ENCODE measurements at regions not wholly inside any gene's neighbourhood (a gene's known extent, or its start where the extent isn't known, plus 50 kb on each side); places are given as distances from the start of the nearest gene placed in this dataset.

DNA sequence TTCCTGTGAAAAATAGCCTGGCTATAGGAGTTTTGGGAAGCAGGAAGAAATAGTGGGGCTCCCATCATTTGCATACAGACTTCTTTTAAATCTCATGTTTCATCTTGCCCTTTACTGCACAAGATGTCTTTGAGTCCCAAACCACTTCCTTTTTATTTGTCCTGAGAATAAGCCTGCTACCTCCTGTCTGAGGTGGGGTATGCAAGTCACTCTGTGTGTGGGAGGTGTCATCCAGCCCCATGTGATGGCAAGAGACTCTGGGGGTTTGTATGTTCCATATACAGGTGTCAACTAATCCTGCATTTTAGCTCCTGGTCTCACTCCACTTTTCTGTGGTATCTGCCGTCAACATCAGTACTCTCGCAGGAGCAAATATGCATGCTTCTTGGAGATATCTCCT is 102.0 kb downstream of the OTOL1 start:
- TF ChIP-seq, protein P1, sequence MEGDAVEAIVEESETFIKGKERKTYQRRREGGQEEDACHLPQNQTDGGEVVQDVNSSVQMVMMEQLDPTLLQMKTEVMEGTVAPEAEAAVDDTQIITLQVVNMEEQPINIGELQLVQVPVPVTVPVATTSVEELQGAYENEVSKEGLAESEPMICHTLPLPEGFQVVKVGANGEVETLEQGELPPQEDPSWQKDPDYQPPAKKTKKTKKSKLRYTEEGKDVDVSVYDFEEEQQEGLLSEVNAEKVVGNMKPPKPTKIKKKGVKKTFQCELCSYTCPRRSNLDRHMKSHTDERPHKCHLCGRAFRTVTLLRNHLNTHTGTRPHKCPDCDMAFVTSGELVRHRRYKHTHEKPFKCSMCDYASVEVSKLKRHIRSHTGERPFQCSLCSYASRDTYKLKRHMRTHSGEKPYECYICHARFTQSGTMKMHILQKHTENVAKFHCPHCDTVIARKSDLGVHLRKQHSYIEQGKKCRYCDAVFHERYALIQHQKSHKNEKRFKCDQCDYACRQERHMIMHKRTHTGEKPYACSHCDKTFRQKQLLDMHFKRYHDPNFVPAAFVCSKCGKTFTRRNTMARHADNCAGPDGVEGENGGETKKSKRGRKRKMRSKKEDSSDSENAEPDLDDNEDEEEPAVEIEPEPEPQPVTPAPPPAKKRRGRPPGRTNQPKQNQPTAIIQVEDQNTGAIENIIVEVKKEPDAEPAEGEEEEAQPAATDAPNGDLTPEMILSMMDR (IDR thresholded peaks at IDR 0.05; ENCODE audit: low read depth, low read length): no peak
- H3K4me3 ChIP-seq (ENCODE audit: low read depth, low read length): no peak overlapping the region
- no peak for DNase-seq (ENCODE audit: low read depth, low spot score)
- in situ Hi-C loops (cut with HindIII; ENCODE audit: low sequenced_read_pairs): no loop called here

DNA sequence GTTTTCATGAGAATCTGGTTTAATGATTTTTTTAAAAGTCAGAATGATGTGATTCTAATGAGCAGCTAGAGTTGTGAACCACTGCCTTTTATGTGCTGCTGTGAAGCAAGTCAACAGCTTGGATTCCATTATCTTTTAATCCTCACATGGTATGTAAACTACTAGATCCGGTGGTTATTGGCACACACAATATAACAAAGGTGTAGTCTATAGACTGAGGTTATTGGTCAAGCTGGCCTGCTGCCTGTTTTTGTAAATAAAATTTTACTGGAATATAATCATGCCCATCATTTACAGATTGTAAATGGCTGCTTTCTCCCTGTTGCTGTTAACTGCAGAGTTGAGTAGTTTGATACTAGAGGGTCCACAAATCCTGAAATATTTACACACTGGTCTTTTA is 103.1 kb downstream of the OTOL1 start:
- TF ChIP-seq, protein P1 (IDR thresholded peaks at IDR 0.05; ENCODE audit: low read depth, low read length): no peak
- in situ Hi-C loops (cut with HindIII; ENCODE audit: low sequenced_read_pairs): no loop called here
- no peak overlapping the region for H3K4me3 ChIP-seq (ENCODE audit: low read depth, low read length)
- no peak for DNase-seq (ENCODE audit: low read depth, low spot score)

DNA sequence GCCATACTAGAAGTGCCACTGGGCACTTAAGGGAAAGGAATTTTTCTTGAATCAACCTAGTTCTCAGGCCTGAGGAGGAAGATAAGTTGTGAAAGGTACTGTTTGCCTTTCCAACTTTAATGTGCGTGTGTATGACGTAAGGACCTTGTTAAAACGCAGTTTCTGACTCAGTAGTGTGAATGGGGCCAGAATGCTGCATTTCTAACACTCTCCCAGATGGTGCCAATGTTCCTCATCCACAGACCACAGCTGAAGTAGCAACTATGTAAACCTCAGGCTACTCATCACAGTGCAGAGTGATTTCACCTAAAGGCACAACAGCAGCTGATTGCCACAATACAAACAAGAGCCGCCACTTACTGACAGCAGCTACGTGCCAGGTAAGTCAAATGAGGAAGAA is 103.6 kb downstream of the OTOL1 start:
- peak; percentile 3 for DNase-seq (ENCODE audit: low read depth, low spot score)
- no peak overlapping the region for H3K4me3 ChIP-seq (ENCODE audit: low read depth, low read length)
- TF ChIP-seq, protein P1 (IDR thresholded peaks at IDR 0.05; ENCODE audit: low read depth, low read length): no peak
- in situ Hi-C loops (cut with HindIII; ENCODE audit: low sequenced_read_pairs): no loop called here

DNA sequence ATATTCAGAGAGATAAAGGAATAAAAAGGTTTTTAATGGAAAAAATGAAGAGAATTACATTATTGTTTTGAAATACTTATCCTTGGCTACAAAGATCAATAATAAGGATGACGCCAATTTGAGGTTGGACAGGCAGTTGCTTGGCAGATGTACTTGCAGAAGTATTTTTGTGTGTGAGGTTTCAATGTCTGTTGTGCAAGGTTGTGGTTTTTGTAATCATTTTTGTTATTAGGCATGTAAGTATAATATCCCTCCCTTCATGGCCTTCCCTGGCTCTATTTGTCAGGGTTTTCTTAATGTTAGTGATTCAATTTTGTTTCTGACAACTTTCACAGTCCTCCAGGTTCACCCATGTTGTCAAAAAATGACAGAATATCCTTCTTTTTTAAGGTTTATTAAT is 105.9 kb downstream of the OTOL1 start:
- H3K4me3 ChIP-seq (ENCODE audit: low read depth, low read length): no peak overlapping the region
- in situ Hi-C loops (cut with HindIII; ENCODE audit: low sequenced_read_pairs): no loop called here
- no peak for DNase-seq (ENCODE audit: low read depth, low spot score)
- TF ChIP-seq, protein P1 (IDR thresholded peaks at IDR 0.05; ENCODE audit: low read depth, low read length): no peak

DNA sequence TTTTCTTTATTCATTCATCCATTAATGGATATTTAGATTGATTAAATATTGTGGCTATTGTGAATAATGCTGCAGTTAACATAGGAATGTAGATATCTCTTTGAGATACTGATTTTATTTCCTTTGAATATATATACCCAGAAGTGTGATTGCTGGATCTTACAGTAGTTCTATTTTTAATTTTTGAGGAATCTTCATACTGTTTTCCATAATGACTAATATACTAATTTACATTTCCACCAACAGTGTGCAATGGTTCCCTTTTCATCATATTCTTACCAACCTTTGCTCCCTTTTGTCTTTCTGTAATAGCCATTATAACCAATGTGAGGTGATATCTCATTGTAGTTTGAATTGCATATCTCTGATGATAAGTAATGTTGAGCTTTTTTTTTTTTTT is 106.3 kb downstream of the OTOL1 start:
- in situ Hi-C loops (cut with HindIII; ENCODE audit: low sequenced_read_pairs): no loop called here
- no peak for DNase-seq (ENCODE audit: low read depth, low spot score)
- no peak overlapping the region for H3K4me3 ChIP-seq (ENCODE audit: low read depth, low read length)
- TF ChIP-seq, protein P1 (IDR thresholded peaks at IDR 0.05; ENCODE audit: low read depth, low read length): no peak

DNA sequence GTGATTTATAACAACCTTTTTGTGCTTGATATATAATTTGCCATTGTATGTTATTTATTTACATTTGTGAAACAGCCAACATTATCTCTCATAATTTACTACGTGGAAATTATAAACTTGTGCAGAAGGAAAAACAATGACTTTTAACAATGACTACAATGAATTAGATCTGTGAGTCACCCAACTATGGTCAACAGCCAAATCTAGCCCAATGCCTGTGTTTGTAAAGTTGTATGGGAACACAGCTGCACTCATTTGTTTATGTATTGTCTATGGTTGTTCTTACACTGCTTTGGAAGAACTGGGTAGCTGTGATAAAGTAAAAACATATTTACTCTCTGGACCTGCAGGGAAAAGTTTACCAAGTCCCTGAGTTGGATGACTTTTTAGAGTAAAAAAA is 110.4 kb downstream of the OTOL1 start:
- TF ChIP-seq, protein P1 (IDR thresholded peaks at IDR 0.05; ENCODE audit: low read depth, low read length): no peak
- no peak overlapping the region for H3K4me3 ChIP-seq (ENCODE audit: low read depth, low read length)
- in situ Hi-C loops (cut with HindIII; ENCODE audit: low sequenced_read_pairs): no loop called here
- DNase-seq (ENCODE audit: low read depth, low spot score): peak; percentile 10

DNA sequence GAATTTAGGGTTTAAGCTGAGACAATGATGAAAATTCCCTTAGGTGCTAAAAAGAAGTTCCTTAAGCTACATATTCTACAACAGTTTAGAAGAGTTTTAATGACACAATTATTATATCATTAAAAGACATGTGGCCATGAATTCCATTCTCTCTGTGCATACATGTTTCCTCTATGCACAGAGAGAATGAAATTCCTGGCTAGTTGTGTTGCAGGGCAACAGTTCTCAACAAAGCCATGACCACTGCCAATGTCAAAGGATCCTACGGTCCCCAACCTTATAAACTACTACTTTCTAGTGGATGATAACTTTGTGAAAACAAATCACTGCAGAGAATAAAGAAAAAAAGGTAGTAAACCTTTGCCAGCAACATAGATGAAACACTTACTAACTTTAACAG is 122.7 kb downstream of the OTOL1 start:
- DNase-seq (ENCODE audit: low read depth, low spot score): no peak
- TF ChIP-seq, protein P1 (IDR thresholded peaks at IDR 0.05; ENCODE audit: low read depth, low read length): no peak
- in situ Hi-C loops (cut with HindIII; ENCODE audit: low sequenced_read_pairs): no loop called here
- no peak overlapping the region for H3K4me3 ChIP-seq (ENCODE audit: low read depth, low read length)

All from astrocyte of the spinal cord (primary cell).